NB4 (cell line): ENCODE measurements at regions not wholly inside any gene's neighbourhood (a gene's known extent, or its start where the extent isn't known, plus 50 kb on each side); places are given as distances from the start of the nearest gene placed in this dataset.

Experiments
- DNase-seq: peaks from one replicate; pipeline ENCODE4 v3.0.0; 2010; ENCODE audit warnings: low read depth
- H3K4me3 ChIP-seq: one replicate; pipeline ENCODE4 v1.5.1; 2011; ENCODE audit warnings: mild to moderate bottlenecking, low read depth, low read length, moderate library complexity
- CTCF ChIP-seq: IDR thresholded peaks from one replicate; pipeline ENCODE4 v1.5.1; 2012; ENCODE audit warnings: low read depth, low read length
- MAX ChIP-seq: IDR thresholded peaks from 2 replicates; pipeline ENCODE4 v1.6.1; 2011; ENCODE audit warnings: low read depth, low read length
- MYC ChIP-seq: IDR thresholded peaks from 2 replicates; pipeline ENCODE4 v1.6.1; 2011; ENCODE audit warnings: low read depth, low read length
- POLR2A ChIP-seq: IDR thresholded peaks from 2 replicates; pipeline ENCODE4 v1.6.1; 2011; ENCODE audit warnings: mild to moderate bottlenecking; ENCODE audit not compliant: insufficient read length; ENCODE audit errors: extremely low read depth

- no peak overlapping the region for H3K4me3 ChIP-seq
- TF ChIP-seq POLR2A (no peak), MAX (no peak), MYC (no peak), CTCF (no peak)
- no peak for DNase-seq
Measured at GRCh38 chrX:39922926-39923325, 174.8 kb downstream of the BCOR start.

- no peak overlapping the region for H3K4me3 ChIP-seq
- TF ChIP-seq POLR2A (no peak), MAX (no peak), CTCF (no peak), MYC (no peak)
- no peak for DNase-seq
Measured at GRCh38 chrX:39927380-39927779, 170.4 kb downstream of the BCOR start.

- TF ChIP-seq MAX = no peak
- TF ChIP-seq MYC = no peak
- TF ChIP-seq POLR2A = no peak
- no peak for TF ChIP-seq CTCF
- H3K4me3 ChIP-seq = no peak overlapping the region
- no peak for DNase-seq
Measured at GRCh38 chrX:39928704-39929378, 168.9 kb downstream of the BCOR start.

- no peak for DNase-seq
- H3K4me3 ChIP-seq = no peak overlapping the region
- no peak for TF ChIP-seq CTCF
- TF ChIP-seq MAX = no peak
- no peak for TF ChIP-seq MYC
- no peak for TF ChIP-seq POLR2A
Measured at GRCh38 chrX:39929379-39930025, 168.3 kb downstream of the BCOR start.

GRCh38 chrX:39930786-39931528 is 166.8 kb downstream of the BCOR start:
- DNase-seq = no peak
- no peak overlapping the region for H3K4me3 ChIP-seq
- TF ChIP-seq POLR2A = no peak
- TF ChIP-seq MAX = no peak
- TF ChIP-seq CTCF = no peak
- no peak for TF ChIP-seq MYC
